Epidermal melanocyte (primary cell): ENCODE measurements at regions not wholly inside any gene's neighbourhood (a gene's known extent, or its start where the extent isn't known, plus 50 kb on each side); places are given as distances from the start of the nearest gene placed in this dataset.

ENCODE experiments used
- DNase-seq: peaks from one replicate; pipeline ENCODE4 v3.0.0; 2011; ENCODE audit warnings: low spot score; ENCODE audit not compliant: insufficient read length

DNA sequence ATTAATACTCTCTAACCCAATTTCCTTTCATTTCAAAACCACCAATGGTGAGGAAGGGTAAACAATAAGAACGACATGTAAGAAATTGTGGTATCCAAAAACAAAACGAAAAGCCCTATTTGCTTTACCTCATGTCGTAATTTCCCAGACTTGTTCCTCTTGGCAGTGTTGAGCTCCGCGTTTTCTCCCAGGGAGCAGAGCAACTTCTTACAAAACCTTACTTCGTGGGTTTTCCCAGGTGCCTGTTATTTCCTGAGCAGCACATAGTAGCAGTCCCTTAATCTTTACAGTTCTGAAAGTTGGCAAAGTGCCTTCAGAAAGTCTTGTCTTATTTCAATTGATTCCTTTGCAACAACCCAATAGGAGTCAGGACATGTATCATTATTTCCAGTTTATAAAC is 207.9 kb upstream of the MARCKS start:
- no peak for DNase-seq

DNA sequence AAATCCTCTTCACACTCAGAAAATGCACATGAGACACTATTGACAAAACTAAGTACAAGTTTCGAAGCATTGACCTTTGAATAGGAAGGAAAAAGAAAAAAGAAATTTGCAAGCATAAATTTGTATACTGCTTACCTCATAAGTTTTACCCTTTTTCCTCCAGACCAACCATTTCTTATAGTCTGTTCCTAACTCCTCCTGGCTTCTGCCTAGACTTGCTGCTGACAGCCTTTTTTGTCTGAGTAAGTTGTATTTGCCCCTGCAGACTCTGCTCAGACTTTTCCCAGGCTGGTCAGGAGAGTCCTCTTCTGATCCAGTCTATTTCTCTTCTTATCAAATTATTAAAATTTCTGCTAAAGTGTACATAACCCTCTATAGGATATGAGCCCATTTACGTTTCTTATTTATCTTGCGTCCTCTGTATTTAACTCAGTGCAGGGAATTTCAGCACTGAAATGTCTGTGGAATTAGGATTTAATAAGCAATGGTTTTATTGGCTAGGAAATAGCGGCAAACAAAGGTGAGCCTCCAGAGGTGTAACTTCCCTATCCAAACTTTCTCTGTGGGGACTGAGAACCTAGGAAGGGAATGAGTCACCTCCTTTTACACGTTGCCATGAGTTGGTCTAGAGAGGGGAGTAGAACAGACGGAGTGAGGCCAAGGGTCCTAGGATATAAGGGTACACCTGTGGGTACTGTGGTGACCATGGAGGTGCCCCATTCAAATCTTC is 207.1 kb upstream of the MARCKS start:
- DNase-seq, result no peak

DNA sequence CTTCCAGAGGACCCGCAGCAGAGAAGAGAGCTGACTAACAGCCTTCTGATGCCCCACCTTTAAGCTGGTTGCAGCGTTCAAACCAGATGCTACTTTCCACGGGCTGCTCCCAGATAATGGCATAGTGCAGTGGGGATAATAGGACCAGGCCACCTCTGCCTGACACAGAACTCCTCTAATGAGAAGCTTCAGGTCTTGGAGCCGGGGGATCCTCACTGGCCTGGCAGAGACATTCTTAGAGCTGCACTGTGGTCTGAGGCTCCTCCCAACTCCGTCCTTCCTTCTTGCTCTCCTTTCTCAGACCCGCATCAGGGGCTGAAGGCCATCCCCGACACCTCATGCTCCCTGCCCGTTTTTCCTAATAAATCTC is 206.6 kb upstream of the MARCKS start:
- no peak for DNase-seq

DNA sequence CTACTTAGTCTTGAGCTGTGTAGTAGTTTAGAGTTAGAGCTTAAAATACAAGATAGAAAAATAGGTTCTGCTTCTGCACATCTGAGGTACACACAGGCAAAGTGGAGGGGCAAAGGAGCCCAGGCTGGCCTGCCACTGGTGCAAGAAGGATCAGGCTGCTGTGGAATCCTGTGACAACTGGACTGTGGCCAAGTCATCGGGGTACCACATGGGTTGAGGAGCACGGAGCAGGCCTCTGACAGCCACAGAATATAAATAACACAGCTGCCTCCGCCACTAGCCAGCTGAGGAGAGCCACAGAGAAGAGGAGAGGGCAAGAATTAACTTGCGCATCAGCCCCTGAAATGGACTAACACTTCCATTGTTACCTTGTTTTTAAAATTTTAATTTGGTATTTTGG is 206.0 kb upstream of the MARCKS start:
- DNase-seq, result no peak

DNA sequence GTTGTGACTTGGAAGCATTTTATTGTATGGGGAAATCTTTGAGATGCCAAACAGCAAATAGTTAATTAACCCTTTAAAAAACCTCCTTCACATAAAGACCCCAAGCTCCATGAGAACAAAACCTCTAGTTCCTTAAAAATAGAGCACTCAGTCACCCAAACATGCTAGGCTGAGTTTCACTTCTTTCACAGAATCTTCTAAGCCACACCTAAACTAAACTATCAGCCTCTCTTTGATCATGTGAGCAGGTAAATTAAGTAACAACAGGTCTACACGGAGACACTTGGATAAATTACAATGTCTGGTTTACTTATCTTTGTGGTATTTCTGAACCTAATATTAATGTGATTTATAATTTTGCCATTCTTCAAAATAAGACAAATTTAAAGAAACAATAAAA is 205.2 kb upstream of the MARCKS start:
- no peak for DNase-seq

DNA sequence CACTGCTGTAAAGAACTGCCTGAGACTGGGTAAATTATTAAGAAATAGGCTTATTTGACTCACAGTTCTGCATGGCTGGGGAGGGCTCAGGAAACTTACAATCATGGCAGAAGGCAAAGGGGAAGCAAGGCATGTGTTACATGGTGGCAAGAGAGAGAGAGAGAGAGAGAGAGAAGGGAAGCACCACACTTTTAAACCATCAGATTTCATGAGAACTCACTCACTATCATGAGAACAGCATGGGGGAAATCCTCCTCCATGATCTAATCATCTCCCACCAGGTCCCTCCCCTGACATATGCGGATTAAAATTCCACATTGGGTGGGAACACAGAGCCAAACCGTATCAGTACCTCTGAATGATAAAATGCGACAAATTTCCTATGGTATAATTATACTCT is 203.9 kb upstream of the MARCKS start:
- DNase-seq, result no peak

DNA sequence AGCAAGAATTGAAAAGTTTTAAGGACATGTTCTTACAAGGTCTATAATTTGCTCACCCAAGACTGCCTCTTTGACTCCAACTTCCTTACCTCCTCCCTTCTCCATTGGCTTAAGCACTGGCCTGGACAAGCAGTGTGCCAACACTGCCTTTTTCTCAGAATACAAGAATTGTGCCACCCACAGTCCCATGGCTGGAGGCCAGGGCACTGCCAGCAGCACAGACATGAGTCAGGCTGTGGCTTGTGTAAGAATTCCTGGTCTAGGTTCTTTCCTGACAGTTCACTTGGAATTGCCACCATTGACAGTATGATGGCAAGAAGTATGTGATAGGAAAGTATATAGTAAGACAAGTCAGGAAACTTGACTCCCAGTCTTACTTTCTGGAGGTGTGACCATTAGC is 202.7 kb upstream of the MARCKS start:
- DNase-seq, result peak; percentile 44

DNA sequence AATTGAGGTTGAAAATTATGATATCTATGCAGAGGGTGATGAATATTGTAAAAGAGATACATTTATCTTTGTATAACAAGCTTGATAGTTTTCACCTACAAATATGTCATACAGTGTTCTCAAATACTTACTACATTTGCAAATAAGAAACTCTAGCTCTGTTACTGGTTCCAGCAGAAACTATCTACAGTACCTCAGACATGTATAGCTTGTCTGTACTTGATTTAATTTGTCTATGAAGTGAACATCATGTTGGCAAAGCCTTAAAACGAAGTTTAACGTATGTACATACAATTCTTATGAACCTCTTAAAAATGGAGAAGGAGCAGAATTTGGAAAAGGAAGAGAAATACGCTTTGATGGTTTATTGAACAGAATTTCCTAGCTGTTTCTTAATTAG is 201.4 kb upstream of the MARCKS start:
- no peak for DNase-seq

DNA sequence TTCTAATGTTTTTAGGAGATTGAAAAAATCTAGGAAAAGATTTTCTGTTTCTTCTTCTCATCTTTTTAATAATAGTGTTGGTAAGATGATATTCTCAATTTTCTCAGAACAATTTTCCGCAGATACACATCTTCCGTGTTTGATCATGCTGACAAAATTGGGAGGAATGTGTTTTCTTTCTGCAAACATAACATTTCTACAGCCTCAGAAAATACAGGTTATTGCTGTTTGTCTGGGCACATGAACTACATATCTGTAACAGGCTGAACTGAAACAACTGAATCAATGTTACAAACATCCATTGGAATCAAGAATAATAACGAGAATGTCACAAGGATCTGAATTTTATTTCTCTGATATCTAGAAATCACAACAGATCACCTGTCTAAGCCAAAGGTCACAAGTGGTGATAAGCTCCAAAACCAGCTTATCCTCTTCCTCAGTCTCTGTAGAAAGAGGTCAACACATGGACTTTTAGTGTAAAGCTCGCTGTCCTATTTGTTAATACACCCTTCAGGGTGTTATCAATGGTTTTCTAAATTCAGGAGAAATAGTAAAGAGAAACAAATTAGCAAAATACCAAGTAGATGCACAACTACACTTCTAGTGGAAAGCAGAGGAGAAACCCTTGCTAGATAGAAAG is 197.3 kb upstream of the MARCKS start:
- no peak for DNase-seq

DNA sequence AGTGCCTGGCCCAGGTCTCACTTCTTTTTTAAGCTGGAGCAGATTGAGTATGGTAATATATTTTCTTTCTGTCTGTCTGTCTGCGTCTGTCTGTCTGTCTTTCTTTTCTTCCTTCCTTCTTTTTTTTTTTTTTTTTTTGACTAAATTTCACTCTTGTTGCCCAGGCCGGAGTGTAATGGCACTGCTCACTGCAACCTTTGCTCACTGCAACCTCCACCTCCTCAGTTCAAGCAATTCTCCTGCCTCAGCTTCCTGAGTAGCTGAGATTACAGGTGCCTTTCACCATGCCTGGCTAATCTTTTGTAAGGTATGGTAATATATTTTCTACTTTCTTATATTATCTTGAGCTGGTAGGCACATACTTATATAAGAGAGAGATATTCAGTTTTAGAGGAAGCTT is 196.3 kb upstream of the MARCKS start:
- DNase-seq, result no peak

DNA sequence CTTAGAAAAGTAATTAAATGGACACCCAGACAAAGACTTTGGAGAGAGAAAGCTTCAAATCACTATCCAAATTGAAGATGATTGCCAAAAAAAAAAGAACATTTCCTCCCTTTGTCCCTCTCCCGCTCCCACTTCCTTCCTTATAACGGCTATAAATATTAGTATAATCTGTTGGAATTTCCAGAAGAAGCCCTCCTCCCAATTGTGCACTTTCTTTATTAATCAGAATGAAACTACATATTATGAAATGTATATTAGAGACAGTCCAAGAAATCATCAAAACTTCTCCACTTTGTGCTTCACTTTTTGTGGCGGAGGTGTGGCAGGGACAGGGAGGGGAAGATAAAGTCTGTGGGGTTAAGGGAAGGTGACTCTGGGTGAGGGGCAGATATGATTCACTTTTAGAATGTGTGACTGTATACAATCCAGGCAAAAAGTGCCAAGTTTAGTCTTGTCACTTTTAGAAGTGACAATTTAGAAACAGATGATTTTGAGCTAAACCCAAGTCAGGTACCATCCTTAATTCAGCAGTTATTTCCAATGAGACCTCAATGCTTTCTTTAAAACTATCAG is 195.0 kb upstream of the MARCKS start:
- DNase-seq, result no peak

DNA sequence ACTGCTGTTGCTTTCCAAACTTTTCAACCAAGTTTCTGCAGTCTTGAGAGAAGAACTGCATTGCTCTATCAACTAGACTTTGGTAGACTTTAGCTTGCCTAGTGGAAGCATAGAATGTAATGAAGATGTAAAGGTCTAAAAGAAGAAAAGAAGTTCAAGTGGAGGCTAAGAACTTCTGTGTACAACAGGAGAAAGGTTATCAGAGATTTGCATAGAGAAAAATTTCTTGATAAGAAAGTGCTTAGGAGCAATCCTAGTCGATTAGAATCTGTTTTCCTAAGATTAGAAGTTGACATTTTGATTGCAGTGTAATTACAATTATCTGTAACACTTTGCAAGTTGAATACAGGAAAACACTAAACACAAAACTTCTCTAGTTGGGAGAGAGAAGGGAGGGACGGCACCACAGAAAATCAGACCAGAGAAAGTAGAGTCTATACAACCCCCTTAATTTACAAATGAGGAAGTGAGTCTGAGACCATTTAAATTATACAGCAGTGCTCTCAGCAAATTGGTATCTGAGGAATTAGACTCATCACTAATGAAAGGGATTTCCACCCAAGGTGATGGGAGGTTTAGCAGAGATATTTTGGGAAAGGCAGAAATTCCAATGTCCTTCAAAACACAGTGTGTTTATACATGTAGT is 194.3 kb upstream of the MARCKS start:
- DNase-seq, result no peak

DNA sequence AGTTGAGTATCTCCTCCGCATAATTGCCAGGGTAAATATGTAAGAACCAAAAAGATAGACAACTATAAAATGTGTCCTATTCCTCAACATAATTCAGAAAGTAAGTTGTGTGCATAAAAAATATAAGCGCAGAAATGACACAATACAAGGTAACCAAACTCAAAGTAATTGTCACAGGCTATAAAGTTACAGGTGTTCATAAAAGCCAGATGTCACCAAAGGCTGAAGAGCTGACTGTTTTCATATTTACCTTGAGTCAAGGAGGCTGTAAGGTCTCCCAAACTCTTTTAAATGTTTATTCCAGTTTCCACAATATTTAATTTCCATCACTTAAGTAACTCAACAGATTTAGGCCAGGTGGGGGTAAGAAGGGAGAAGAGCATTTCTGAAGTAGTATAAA is 192.2 kb upstream of the MARCKS start:
- no peak for DNase-seq

DNA sequence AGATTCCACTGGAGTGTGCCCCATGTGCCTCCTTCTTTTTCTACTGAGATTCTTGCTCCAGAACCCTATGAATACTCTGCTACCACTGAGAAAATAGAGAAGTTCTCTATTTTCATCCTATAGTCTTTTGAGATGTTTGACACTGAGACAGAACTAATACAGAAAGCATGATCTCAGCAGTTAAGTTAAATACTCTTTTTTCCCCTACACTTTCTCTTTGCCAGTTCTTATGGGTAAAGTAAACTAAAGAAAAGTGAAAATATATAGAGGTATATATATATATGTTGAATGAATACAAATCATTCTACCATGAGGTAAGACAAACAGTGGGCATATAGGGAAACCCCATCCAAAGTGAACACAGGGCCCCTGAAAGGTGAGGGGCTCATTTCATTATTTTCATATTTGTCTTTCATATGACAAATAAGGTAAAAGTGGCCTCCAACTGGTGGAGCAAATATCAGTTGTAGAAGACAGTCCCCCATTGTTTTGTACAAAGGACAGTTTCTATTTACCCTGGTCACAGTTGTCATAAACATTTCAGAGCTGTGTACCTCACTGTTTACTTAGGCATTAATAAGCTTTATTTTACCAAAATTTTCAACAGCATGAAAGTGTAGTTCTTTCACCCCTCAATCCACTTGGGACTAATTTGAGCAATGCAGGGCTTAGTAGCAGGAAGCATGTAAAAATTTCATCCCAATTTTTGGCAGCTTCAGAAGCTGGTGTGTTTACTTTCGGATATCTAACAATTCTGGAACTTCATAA is 188.3 kb upstream of the MARCKS start:
- no peak for DNase-seq

DNA sequence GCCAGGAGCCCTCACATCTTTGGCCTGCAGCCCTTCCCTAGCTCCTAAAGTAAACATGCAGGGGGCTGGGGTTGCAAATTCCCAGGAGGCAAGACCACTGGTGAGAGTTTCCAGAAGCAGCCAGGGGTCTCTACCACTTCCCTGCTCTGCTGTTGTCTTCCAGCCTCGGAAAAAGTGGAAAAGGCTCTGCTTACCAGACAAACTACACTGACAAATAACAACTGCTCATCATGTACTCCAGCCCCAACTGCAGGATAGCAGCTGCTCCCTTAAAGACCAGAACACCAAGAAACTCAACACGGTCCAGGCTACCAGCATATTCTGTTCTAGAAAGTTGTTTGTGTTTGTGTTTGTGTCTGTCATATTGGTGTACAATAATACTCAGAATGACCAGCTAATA is 187.5 kb upstream of the MARCKS start:
- DNase-seq, result no peak

DNA sequence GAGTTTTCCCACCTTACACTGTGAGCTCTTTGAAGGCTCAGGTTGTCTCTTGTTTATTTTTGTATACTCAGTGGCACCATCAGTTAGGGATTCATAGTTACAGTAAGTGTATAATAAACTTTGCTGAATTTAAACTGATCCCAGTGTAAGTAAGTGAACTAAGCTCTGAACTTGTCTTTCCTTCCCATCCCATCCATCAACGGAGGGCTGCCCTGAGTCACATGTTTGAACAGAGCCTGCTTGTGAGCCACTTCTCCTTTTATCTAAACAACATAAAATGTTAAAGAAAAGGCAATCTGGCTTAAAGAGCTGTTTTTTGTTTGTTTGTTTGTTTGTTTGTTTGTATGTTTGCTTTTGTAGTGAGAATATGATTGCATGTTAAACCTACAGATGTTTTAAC is 185.7 kb upstream of the MARCKS start:
- DNase-seq, result no peak

DNA sequence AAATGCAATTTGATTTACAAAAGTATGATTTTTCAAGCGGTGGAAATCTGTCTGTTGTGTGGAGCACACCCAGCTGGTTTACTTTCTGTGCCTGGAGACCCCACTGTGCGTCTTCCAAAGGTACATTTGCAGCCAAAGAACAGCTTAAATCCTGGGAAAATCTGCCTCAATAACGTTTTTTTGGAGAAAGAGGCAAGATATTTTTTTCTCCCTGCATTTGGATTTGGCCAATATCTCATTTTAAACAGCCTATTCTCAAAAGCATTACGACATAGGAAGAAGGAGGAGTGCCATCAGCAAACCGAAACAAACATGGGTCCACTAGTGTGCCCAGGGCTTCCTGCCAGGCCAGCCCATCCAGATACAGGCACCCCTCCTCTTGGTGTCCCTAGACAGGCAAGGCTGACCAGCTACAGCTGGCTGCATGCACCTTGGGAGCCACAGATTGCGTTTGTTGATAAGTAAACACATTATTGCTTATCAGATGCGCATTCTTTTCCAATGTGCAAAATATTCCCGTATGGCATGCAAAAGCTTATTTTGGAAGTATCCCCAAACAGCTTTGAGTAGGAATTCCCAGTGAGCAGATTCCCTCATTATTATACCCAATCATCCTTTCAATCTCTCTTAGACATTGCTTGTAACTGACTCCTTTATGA is 184.5 kb upstream of the MARCKS start:
- no peak for DNase-seq

DNA sequence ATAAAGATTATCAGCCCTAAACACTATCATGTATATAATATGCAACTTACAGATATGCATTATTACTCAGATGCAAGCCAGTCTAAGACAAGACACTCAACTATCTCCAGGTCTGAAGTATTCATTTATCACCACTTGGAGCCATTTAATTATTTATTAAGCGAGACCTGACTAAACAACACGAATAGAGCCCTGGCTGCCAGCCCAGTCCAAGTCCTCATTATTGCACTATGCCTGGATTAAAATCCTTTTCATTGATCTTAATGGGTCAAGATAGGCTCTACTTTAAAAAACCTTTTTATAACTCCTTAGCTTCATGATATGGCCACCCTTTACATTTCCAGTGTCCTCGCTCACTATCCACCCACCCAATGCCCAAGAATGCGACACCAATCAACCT is 183.1 kb upstream of the MARCKS start:
- no peak for DNase-seq

DNA sequence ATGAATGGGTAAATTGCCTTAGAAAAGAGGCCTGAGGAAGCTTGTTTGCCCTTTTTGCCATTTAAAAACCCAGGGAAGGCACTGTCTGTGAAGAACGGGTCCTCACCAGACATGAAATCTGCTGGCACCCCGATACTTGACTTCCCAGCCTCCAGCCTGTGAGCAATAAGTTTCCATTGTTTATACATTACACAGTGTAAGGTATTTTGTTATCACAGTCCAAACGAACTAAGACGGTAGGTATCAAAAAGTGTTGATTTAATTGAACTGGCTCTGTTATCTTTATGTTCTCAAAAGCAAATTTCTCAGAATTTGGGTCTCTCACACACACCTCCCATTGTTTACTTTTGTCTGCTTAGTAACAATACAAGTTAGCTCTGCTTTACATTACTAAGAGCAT is 181.1 kb upstream of the MARCKS start:
- DNase-seq, result no peak

DNA sequence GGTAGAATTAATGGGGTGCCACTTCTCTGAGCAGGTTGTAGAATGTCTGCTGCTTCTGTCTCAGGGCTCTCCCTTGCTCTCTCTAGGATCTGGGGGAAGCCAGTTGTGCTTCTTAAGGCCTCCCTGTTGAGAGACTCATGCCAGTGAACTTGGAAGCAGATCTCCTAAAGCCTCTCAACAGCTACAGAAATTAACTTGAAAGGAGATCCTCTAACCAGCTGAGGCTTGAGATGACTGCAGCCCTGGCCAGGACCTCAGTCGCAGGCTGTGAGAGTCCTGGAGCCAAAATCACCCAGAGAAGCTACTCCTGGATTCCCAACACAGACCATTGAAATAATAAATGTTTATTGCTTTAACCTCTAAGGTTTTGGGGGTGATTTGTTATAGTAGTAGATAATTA is 180.2 kb upstream of the MARCKS start:
- DNase-seq, result no peak

DNA sequence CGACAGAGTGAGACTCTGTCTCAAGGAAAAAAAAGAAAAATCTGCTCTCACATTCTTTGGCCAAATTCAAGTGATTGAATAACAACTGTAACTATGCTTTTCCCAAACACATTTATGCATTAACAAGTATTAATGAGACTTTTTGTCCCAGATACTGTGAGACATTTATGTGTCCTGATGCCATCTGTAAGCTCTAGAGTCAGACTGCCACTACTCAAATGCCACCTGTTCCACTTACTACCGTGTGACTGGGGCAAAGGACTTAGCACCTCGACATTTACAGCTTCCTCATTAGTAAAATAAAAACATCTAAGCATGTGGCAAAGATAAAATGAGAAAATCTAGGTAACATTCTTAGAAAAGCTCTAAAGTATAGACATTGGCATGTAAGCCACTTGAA is 178.1 kb upstream of the MARCKS start:
- DNase-seq, result no peak
